ENCODE measurements at regions not wholly inside any gene's neighbourhood (a gene's known extent, or its start where the extent isn't known, plus 50 kb on each side); places are given as distances from the start of the nearest gene placed in this dataset.

DNA sequence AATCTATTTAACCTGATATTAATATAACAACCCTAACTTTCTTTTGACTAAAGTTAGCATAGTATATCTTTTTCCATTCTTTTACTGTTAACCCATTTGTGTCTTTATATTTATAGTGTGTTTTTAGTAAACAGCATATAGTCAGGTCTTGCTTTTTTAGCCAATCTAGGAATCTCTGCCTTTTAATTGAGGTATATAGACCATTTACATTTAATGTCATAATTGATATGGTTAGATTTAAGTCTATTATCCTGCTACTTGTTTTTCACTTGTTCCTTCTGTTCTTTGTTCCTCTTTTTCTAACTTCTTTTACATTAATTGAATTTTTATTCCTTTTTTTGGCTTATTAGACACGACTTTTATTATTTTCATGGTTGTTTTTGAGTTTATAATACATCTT lies 174.4 kb downstream of the KCTD15 start:
- TF ChIP-seq, protein P1, sequence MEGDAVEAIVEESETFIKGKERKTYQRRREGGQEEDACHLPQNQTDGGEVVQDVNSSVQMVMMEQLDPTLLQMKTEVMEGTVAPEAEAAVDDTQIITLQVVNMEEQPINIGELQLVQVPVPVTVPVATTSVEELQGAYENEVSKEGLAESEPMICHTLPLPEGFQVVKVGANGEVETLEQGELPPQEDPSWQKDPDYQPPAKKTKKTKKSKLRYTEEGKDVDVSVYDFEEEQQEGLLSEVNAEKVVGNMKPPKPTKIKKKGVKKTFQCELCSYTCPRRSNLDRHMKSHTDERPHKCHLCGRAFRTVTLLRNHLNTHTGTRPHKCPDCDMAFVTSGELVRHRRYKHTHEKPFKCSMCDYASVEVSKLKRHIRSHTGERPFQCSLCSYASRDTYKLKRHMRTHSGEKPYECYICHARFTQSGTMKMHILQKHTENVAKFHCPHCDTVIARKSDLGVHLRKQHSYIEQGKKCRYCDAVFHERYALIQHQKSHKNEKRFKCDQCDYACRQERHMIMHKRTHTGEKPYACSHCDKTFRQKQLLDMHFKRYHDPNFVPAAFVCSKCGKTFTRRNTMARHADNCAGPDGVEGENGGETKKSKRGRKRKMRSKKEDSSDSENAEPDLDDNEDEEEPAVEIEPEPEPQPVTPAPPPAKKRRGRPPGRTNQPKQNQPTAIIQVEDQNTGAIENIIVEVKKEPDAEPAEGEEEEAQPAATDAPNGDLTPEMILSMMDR (IDR thresholded peaks at IDR 0.05): no peak
- TF ChIP-seq POLR2A (IDR thresholded peaks at IDR 0.05) (no peak), EP300 (IDR thresholded peaks at IDR 0.05) (no peak), POLR2AphosphoS5 (IDR thresholded peaks at IDR 0.05) (no peak)
- H3K4me3 ChIP-seq: no peak overlapping the region
- WGBS: 75% methylated on average over 1 of the region's 1 CpG
- no peaks in the 10 kb centered on the region for H3K4me1 ChIP-seq
- H3K36me3 ChIP-seq: no peaks in the 10 kb centered on the region
- H3K27ac ChIP-seq: no peak overlapping the region
- peaks cover 6% of the 10 kb centered on the region for H3K27me3 ChIP-seq
- DNase-seq (ENCODE audit: low spot score in 2 of 2): no peak
- no peaks in the 10 kb centered on the region for H3K9me3 ChIP-seq

DNA sequence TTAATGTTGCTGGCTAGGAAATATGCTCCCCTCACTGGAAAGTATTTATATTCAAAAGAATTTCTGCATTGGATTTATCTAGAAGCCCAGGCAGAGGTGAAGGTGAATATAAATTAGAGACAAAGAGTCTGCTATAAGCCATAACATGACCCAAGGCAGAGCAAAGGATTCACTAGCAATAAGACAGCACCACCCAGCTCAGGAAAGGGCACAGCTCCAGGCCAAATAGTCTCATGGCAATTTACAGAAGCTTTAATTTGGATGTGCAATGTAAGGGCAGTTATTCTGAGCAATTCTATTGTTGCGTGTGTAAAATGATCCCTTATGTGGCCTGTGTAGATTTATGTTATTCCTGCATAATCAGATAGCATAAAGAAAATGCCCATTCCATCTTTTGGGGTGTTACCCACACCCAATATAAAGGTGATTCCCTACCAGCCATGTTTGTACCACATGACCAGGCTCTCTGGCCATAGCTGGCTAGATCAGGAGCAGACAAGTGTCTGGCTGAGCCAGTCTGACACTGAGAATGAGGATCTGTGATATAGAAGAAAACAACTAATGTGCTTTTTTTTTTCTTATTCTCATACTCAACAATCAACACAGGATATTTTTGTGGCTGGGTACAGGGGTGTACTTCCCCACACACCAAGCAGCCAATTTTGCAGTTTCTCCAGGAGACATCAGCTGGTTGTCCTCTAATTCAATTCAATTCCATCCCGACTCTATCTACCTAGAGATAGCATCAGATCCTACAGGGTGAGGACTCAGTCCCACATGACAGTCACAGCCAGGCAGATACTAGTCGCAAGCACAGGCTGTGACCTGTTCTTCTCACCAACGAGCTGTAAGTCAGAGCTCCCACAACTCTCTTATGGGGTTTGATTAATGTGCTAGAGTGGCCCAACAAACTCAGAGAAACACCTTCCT lies 181.4 kb downstream of the KCTD15 start:
- 61% methylated on average over 4 of the region's 4 CpGs for WGBS
- no peak overlapping the region for H3K27ac ChIP-seq
- no peaks in the 10 kb centered on the region for H3K36me3 ChIP-seq
- no peaks in the 10 kb centered on the region for H3K9me3 ChIP-seq
- no peak for TF ChIP-seq EP300 (IDR thresholded peaks at IDR 0.05)
- TF ChIP-seq, protein P1 (IDR thresholded peaks at IDR 0.05): no peak
- DNase-seq (ENCODE audit: low spot score in 2 of 2): no peak
- no peak overlapping the region for H3K4me3 ChIP-seq
- H3K27me3 ChIP-seq: peaks cover 9% of the 10 kb centered on the region
- H3K4me1 ChIP-seq: no peaks in the 10 kb centered on the region

DNA sequence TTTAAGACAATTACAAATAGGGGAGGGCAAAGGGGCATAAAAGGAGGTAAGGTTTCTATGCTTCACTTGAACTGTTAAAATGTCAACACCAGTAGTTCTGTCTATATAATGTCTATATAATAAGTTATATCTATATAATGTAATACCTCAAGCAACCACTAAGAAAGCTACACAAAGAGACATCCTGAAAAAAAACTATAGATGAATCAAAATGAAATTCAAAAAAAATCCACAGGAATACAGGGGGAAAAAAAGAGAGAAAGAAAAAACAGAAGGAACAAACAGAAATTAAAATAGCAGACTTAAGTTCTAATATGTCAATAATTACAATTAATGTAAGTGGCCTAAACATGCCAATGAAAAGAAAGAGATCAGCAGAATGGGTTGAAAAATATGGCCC lies 186.0 kb downstream of the KCTD15 start:
- Histone ChIP-seq H3K4me3 (no peak overlapping the region), H3K27me3 (peaks cover 3% of the 10 kb centered on the region), H3K27ac (no peak overlapping the region), H3K9me3 (peaks cover 4% of the 10 kb centered on the region), H3K36me3 (no peaks in the 10 kb centered on the region), H3K4me1 (no peaks in the 10 kb centered on the region)
- no peak for DNase-seq (ENCODE audit: low spot score in 2 of 2)
- TF ChIP-seq, protein P1 (IDR thresholded peaks at IDR 0.05): no peak
- TF ChIP-seq POLR2AphosphoS5 (IDR thresholded peaks at IDR 0.05): no peak

DNA sequence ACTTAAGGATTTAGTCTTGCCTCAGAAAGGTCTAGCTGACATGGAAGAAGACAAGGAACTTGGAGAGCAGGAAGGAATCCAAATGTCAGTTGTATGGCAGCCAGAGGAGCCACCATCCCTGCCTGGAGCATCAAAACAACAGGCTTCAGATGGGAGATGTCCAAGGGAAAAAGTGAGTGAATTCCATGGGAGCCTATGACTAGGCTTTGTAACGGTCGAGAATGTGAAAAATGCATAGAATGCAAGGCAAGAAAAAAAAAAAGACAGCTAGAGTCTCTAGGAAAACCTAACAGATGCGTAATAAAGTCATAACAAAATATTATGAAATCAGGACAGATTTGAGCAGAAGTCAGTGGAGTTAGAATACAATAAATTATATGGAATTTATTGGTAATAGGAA lies 183.7 kb upstream of the LSM14A start:
- H3K4me1 ChIP-seq: no peaks in the 10 kb centered on the region
- peaks cover 4% of the 10 kb centered on the region for H3K9me3 ChIP-seq
- WGBS: 56% methylated on average over 3 of the region's 3 CpGs
- H3K36me3 ChIP-seq: no peaks in the 10 kb centered on the region
- TF ChIP-seq, protein P1 (IDR thresholded peaks at IDR 0.05): no peak
- TF ChIP-seq EP300 (IDR thresholded peaks at IDR 0.05) (no peak), POLR2AphosphoS5 (IDR thresholded peaks at IDR 0.05) (no peak), POLR2A (IDR thresholded peaks at IDR 0.05) (no peak)
- no peaks in the 10 kb centered on the region for H3K27me3 ChIP-seq
- H3K27ac ChIP-seq: no peak overlapping the region
- H3K4me3 ChIP-seq: no peak overlapping the region
- no peak for DNase-seq (ENCODE audit: low spot score in 2 of 2)

DNA sequence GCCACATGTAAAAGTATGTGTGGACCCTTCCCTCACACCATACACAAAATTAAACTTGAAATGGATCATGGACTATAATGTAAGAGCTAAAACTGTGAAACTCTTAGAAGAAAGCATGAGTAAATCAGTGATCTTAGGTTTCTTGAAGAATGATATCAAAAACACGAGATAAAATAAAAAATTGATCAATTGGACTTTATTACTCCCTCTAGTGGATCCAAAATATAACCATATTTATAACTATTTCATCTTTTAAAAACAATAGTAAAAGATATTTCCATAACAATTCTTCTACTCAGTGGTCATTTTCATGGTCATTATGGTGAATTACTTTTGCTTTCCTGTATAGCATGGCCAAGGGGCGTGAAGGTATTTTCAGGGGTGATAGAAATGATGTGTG lies 174.6 kb upstream of the LSM14A start:
- TF ChIP-seq POLR2A (IDR thresholded peaks at IDR 0.05) (no peak), POLR2AphosphoS5 (IDR thresholded peaks at IDR 0.05) (no peak), EP300 (IDR thresholded peaks at IDR 0.05) (no peak)
- TF ChIP-seq, protein P1 (IDR thresholded peaks at IDR 0.05): no peak
- no peaks in the 10 kb centered on the region for H3K27me3 ChIP-seq
- no peaks in the 10 kb centered on the region for H3K36me3 ChIP-seq
- no peak overlapping the region for H3K27ac ChIP-seq
- H3K4me3 ChIP-seq: no peak overlapping the region
- H3K9me3 ChIP-seq: no peaks in the 10 kb centered on the region
- no peak for DNase-seq (ENCODE audit: low spot score in 2 of 2)
- no peaks in the 10 kb centered on the region for H3K4me1 ChIP-seq
- 45% methylated on average over 2 of the region's 2 CpGs for WGBS

All from suprapubic skin (tissue), 4 donors.